Thymus (tissue), 11 donors: ENCODE measurements at regions not wholly inside any gene's neighbourhood (a gene's known extent, or its start where the extent isn't known, plus 50 kb on each side); places are given as distances from the start of the nearest gene placed in this dataset.

Experiments used
- DNase-seq, 9 donors: peaks; one replicate each; pipeline ENCODE4 v3.0.0-alpha.2; 2013; ENCODE audit warnings: low spot score in 9 of 9, low read depth in 6 of 9, missing footprints in 1 of 9
- H3K27ac ChIP-seq, 2 donors: one replicate each; pipeline ENCODE4 v1.5.1; 2013; ENCODE audit warnings: control low read depth in 1 of 2, low read depth in 1 of 2, low read length in 1 of 2, mild to moderate bottlenecking in 1 of 2, moderate library complexity in 1 of 2
- H3K27me3 ChIP-seq, 2 donors: one replicate each; pipeline ENCODE4 v1.5.1; 2013; ENCODE audit warnings: low read length in 1 of 2; ENCODE audit not compliant: control insufficient read depth in 2 of 2, insufficient read depth in 1 of 2
- H3K36me3 ChIP-seq, 2 donors: one replicate each; pipeline ENCODE4 v1.5.1; 2013; ENCODE audit warnings: low read length in 1 of 2, mild to moderate bottlenecking in 1 of 2, moderate library complexity in 1 of 2; ENCODE audit not compliant: control insufficient read depth in 2 of 2, insufficient read depth in 2 of 2
- H3K4me1 ChIP-seq, 2 donors: one replicate each; pipeline ENCODE4 v1.5.1; 2013; ENCODE audit warnings: low read length in 2 of 2; ENCODE audit not compliant: control insufficient read depth in 2 of 2, insufficient read depth in 2 of 2
- H3K4me3 ChIP-seq, 2 donors: one replicate each; pipeline ENCODE4 v1.5.1; 2013; ENCODE audit warnings: low read length in 2 of 2, control low read depth in 1 of 2, mild to moderate bottlenecking in 1 of 2
- H3K9me3 ChIP-seq, 2 donors: one replicate each; pipeline ENCODE4 v1.5.1; 2013; ENCODE audit warnings: low read length in 1 of 2, mild to moderate bottlenecking in 1 of 2; ENCODE audit not compliant: control insufficient read depth in 2 of 2, insufficient read depth in 1 of 2
- WGBS: extraction: QIAGEN DNeasy Blood & Tissue Kit; methylation state at CpG from one replicate; pipeline ENCODE4 v1.1.7; 2013; 5-methylcytosine and 5-hydroxymethylcytosine counted together
- donor health status: healthy.

GRCh38 chr21:28821276-28822122, 171.2 kb downstream of the LTN1 start:
- Histone ChIP-seq H3K9me3 (no peaks in the 10 kb centered on the region), H3K36me3 (no peaks in the 10 kb centered on the region), H3K27me3 (no peaks in the 10 kb centered on the region), H3K4me1 (no peaks in the 10 kb centered on the region), H3K4me3 (no peak overlapping the region), H3K27ac (no peak overlapping the region)
- DNase-seq: no peak
- WGBS: 96% methylated on average over 6 of the region's 6 CpGs

GRCh38 chr21:28818663-28819278, 173.9 kb downstream of the LTN1 start:
- Histone ChIP-seq H3K4me1 (no peaks in the 10 kb centered on the region), H3K27ac (no peak overlapping the region), H3K36me3 (no peaks in the 10 kb centered on the region), H3K4me3 (no peak overlapping the region), H3K27me3 (no peaks in the 10 kb centered on the region), H3K9me3 (no peaks in the 10 kb centered on the region)
- no peak for DNase-seq
- WGBS: 95% methylated on average over 4 of the region's 4 CpGs

- no peak overlapping the region for H3K27ac ChIP-seq
- H3K27me3 ChIP-seq: no peaks in the 10 kb centered on the region
- no peaks in the 10 kb centered on the region for H3K9me3 ChIP-seq
- no peaks in the 10 kb centered on the region for H3K4me1 ChIP-seq
- 96% methylated on average over 2 of the region's 2 CpGs for WGBS
- no peak for DNase-seq
- H3K4me3 ChIP-seq: no peak overlapping the region
- H3K36me3 ChIP-seq: no peaks in the 10 kb centered on the region
Measured at GRCh38 chr21:28817871-28818270, 174.8 kb downstream of the LTN1 start.

GRCh38 chr21:28811860-28812259, 180.8 kb downstream of the LTN1 start:
- H3K9me3 ChIP-seq: no peaks in the 10 kb centered on the region
- H3K36me3 ChIP-seq: no peaks in the 10 kb centered on the region
- no peaks in the 10 kb centered on the region for H3K4me1 ChIP-seq
- H3K27me3 ChIP-seq: no peaks in the 10 kb centered on the region
- WGBS: 98% methylated on average over 3 of the region's 3 CpGs
- no peak for DNase-seq
- H3K4me3 ChIP-seq: no peak overlapping the region
- no peak overlapping the region for H3K27ac ChIP-seq

- Histone ChIP-seq H3K27ac (no peak overlapping the region), H3K4me1 (no peaks in the 10 kb centered on the region), H3K36me3 (no peaks in the 10 kb centered on the region), H3K9me3 (no peaks in the 10 kb centered on the region), H3K27me3 (no peaks in the 10 kb centered on the region), H3K4me3 (no peak overlapping the region)
- 85% methylated on average over 3 of the region's 3 CpGs for WGBS
- DNase-seq: no peak
Measured at GRCh38 chr21:28810826-28811524, 181.7 kb downstream of the LTN1 start.

- Histone ChIP-seq H3K27me3 (no peaks in the 10 kb centered on the region), H3K4me1 (no peaks in the 10 kb centered on the region), H3K9me3 (no peaks in the 10 kb centered on the region), H3K4me3 (no peak overlapping the region), H3K27ac (no peak overlapping the region), H3K36me3 (no peaks in the 10 kb centered on the region)
- no peak for DNase-seq
- WGBS: 95% methylated on average over 4 of the region's 4 CpGs
Measured at GRCh38 chr21:28805885-28806284, 186.8 kb downstream of the LTN1 start.

- H3K9me3 ChIP-seq: no peaks in the 10 kb centered on the region
- no peak for DNase-seq
- H3K36me3 ChIP-seq: no peaks in the 10 kb centered on the region
- H3K27me3 ChIP-seq: no peaks in the 10 kb centered on the region
- over 99% methylated on average over 3 of the region's 3 CpGs for WGBS
- H3K4me1 ChIP-seq: no peaks in the 10 kb centered on the region
- no peak overlapping the region for H3K4me3 ChIP-seq
- no peak overlapping the region for H3K27ac ChIP-seq
Measured at GRCh38 chr21:28804089-28804670, 188.5 kb downstream of the LTN1 start.

GRCh38 chr21:28801906-28802305, 190.8 kb downstream of the LTN1 start:
- Histone ChIP-seq H3K27ac (no peak overlapping the region), H3K4me3 (no peak overlapping the region), H3K36me3 (no peaks in the 10 kb centered on the region), H3K9me3 (no peaks in the 10 kb centered on the region), H3K27me3 (no peaks in the 10 kb centered on the region), H3K4me1 (no peaks in the 10 kb centered on the region)
- WGBS: 95% methylated on average over 1 of the region's 1 CpG
- no peak for DNase-seq

GRCh38 chr21:28799926-28800325, 192.8 kb downstream of the LTN1 start:
- Histone ChIP-seq H3K9me3 (no peaks in the 10 kb centered on the region), H3K27me3 (no peaks in the 10 kb centered on the region), H3K27ac (no peak overlapping the region), H3K36me3 (no peaks in the 10 kb centered on the region), H3K4me3 (no peak overlapping the region), H3K4me1 (no peaks in the 10 kb centered on the region)
- DNase-seq: no peak
- WGBS: 97% methylated on average over 7 of the region's 7 CpGs
